Hepatic stellate cell (primary cell): ENCODE measurements at regions not wholly inside any gene's neighbourhood (a gene's known extent, or its start where the extent isn't known, plus 50 kb on each side); places are given as distances from the start of the nearest gene placed in this dataset.
"Not testable (repeated sequence)": the region's sequence is repeated elsewhere in the genome, so short reads cannot be mapped to it uniquely, and the experiment has no call there.

Experiments
- DNase-seq: peaks from one replicate; pipeline ENCODE4 v3.0.0; 2011; ENCODE audit warnings: low spot score

- DNase-seq = no peak
Observed at GRCh38 chr11:38006466-38006865, 1408.4 kb upstream of the RAG2 start.

DNA sequence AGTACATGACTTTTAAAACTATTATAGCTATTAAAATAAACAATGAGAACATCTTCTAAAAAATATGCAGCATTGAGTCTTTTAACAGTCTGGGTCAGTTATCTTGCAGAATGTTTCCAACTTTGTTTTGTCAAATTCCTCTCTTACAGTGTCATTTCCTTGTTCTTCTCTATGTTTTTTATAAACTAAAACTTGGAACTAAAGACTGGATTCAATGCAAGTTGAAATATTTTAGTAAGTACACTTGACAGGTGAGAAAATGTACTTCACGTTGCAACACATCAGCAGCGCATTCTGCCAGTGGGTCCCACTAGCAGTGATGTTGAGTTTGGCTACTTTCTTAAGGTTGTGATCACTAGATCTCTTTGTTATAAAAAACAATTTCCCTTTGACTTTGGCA lies 1407.6 kb upstream of the RAG2 start:
- DNase-seq = no peak

DNA sequence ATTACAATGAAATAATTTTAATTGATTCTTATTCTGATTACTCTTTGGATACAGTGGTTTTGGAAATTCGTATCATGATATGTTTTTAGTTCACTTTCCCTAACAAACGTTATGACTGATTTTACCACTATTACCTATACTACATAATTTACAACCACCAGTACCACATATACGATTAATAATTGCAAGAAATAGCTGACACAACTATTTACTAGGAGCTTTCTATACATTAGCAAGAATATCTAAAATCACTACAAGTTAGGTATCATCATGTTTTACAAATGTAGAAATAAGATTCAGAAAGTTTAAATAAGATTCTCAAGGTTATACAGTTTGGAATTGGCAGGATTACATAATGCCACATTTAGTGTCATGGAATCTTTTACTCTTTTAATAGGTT lies 1401.1 kb upstream of the RAG2 start:
- DNase-seq = no peak

DNA sequence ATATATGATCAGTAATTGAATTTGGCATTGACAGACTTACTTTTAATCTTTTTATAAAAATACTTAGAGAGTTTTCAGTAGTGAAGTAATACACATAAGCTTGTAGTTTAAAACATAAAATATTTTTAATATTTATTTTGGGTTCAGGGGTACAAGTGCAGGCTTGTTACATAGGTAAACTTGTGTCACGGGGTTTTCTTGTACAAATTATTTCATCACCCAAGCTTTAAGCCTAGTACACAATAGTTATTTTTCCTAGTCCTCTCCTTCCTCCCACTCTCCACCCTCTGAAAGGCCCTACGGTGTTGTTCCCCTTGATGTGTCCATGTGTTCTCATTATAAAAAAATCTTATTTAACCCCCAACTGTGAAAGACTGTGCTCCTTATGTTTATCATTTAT lies 1397.8 kb upstream of the RAG2 start:
- no peak for DNase-seq

DNA sequence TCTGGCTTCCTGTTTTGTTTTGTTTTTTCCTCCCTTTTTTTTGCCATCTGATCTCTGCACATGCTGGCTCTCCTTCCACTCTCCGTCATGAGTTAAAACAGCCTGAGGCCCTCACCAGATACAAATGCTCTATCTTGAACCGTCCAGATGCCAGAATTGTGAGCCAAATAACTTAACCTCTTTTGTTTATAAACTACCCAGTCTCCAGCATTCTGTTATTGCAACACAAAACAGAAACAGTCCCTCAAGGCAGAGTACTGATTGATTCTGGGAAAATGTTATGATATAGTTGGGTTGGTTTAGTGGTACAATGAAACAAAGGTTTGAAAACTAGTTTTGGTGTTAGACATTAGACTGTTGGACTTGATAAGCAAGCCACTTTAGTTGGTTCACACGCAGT lies 1390.0 kb upstream of the RAG2 start:
- DNase-seq = no peak

DNA sequence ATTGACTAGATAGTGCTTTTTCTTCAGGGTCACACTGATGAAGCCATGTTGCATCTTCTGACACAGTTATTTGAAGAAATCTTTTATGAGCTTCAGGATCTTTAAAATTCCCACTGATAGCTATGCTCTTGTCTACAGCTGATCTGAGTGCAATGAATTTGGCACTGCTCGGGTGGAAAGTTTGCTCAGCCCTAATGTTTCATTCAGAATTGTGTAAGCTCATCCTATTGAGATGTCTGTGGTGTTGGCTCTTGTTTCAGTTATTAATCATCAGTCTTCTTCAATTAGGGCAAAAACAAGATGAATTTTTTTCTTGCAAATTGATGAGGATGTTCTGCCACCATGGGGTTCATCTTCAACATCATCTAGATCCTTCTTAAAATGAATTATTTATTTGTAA lies 1387.0 kb upstream of the RAG2 start:
- no peak for DNase-seq

- no peak for DNase-seq
Observed at GRCh38 chr11:37978647-37979046, 1380.6 kb upstream of the RAG2 start.

DNA sequence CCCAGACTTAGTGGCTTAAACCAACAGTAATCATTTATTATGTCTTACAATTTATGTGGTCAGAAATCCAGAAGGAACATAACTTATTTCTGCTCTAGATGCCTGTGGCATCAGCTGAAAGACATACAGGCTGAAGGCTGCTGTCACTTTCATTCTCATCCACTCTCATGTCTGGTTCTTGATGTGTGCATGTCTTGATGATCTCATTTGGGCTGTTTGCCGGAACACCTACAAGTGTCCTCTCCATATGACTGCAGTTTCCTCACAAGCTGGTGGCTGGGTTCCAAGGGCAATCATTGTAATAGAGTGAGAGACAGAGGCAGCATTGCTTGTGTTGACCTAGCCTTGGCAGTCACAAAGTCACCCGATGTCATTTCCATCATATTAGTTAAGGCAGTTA lies 1375.9 kb upstream of the RAG2 start:
- DNase-seq = no peak

DNA sequence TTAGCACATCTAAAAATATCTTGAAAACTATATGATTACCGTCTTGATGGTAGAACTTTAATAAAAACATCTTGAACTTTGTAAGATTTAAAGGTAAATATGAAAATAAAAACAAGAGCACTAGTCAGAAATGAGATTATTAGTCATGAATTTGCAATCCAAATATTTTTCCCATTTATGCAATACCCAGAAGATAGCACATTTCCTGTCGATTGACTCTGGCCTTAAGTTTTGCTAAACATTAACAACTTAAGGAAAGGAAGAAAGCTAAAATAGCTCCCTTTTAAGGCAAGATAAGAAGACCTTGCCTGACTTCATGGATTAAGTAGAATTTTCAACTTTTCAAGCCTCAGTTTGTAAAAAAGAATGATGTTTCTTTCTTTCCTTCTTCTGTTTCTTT lies 1374.7 kb upstream of the RAG2 start:
- no peak for DNase-seq

DNA sequence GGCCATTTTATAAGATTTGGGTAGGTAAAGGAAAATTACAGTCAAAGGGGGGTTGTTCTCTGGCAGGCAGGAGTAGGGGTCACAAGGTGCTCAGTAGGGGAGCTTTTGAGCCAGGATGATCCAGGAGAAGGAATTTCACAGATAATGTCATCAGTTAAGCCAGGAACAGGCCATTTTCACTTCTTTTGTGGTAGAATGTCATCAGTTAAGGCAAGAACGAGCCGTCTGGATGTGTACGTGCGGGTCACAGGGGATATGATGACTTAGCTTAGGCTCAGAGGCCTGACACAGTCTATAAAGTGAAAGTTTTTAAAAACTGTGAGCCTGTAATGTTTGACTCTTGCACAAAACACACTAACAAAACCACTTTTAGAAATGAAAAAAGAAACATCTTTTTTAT lies 1371.3 kb upstream of the RAG2 start:
- DNase-seq = not testable (repeated sequence)

- DNase-seq = no peak
Observed at GRCh38 chr11:37968148-37968547, 1370.1 kb upstream of the RAG2 start.

DNA sequence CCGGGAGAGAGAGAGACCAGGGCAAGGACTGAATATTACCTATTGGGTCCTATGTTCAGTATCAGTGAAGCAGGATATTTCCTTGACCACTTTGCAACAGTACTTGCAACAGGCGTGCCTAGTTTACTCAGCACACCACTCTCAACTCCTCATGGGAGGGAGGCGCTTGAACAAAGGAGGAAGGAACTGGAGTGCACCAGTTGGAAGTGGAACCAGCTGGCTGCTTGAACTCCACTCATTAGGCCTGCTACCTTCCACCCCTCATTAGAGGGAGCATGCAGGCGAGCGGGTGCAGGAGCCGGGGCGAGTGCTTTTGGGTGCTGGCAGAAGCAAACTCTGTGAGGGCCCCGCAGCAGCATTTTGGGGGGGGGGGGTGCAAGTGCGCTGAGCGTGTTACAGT lies 1369.6 kb upstream of the RAG2 start:
- no peak for DNase-seq

DNA sequence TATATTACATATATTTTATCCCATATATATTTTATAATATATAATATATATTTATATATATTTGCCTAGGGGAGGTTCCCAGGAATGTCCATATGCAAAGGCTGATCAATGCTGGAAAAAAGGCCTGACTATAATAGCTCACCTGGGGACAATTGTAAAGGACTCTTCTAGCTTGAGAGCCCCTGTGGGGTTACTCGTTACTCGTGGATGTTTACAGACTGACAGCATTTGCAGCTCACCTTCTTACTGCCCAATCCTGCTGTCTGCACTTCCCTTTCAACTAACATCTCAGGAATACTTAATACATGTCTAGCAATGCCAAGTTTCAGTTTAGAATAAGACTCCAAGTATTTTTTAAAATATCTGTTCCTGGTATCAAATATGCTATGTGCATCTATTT lies 1365.4 kb upstream of the RAG2 start:
- no peak for DNase-seq

DNA sequence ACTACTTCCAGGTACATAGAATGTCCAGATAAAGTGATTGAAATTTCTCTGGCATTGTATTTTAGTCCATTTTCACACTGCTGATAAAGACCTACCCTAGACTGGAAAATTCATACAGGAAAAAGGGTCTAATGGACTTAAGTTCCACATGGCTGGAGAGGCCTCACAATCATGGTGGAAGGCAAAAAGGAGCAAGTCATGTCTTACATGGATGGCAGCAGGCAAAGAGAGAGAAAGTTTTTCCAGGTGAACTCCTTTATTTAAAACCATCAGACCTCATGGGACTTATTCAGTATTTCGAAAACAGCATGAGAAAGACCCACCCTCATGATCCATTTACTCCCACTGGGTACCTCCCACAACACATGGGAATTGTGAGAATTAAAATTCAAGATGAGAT lies 1359.7 kb upstream of the RAG2 start:
- DNase-seq = no peak

DNA sequence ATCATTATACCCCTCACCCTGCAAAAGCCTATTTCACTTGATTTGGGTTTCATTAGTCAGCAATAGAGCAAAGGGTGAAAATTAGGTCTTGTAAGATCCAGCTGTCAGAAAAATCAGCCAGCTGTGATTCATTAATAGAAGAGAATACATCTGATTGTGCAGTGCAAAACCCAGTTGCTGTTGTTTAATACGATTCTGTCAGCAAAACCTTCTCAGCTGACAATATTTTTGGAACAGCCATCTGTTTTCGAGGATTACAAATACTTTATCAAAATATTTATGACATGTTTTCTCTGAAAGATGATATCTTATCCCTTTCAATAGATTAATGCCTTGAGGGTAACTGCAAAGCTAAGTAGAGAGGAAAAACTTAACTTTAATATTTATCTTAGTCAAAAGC lies 1354.0 kb upstream of the RAG2 start:
- no peak for DNase-seq

DNA sequence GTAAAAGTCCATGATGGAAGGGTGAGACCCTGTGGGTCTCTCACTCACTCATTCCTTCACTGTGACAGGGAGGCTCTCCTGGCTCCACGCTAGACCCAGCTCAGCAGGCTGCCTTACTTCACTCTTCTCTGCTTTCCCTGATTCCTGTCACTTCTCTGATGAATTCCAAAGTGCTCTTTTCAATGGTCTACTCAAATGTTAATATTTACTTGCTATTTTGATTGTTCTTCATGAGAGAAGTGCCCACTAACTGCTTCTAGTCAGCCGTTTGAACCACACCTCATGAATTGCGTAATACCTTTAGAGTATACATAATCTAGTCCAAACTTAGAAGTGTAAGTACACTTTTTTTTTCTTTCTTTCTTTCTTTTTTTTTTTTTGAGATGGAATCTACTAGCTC lies 1350.2 kb upstream of the RAG2 start:
- DNase-seq = no peak

GRCh38 chr11:37947821-37948220 lies 1349.8 kb upstream of the RAG2 start:
- no peak for DNase-seq

- DNase-seq = no peak
Observed at GRCh38 chr11:37946155-37946766, 1348.2 kb upstream of the RAG2 start.

DNA sequence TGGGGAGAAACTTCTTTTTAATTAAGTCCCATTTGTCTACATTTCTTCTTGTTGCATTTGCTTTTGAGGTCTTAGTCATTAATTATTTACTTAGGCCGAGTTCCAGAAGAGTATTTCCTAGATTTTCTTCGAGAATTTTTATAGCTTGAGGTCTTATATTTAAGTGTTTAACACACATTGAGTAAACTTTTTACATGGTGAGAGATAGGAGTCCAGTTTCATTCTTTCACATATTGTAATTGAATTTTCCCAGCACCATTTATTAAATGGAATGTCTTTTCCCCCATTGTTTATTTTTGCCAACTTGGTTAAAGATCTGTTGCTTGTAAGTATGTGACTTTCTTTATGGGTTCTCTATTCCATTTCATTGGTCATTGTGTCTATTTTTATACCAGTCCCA lies 1344.0 kb upstream of the RAG2 start:
- no peak for DNase-seq

DNA sequence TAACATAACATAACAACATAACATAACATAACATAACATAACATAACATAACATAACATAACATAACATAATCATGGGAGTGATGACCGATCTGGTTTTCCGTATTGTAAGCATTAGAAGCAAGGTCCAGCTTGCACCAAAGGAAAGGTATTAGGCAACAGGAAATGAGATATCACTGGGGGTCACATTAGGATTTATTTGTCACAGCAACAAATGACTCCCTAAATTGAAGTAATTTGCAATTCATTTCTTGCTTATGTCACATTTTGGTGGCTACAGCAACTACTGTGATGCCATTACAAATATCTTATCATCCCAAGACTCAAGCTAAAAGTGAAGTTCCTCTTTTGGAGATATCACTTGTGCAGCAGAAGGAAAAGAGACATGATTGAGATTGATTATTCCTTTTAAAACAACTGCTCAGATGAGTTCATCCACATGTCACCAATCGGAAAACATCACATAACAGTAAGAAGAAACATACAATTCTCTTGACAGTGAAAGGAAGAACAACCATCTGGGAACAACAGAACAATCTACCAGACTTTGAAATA lies 1331.1 kb upstream of the RAG2 start:
- no peak for DNase-seq

GRCh38 chr11:37926772-37927171 lies 1328.7 kb upstream of the RAG2 start:
- DNase-seq = no peak

DNA sequence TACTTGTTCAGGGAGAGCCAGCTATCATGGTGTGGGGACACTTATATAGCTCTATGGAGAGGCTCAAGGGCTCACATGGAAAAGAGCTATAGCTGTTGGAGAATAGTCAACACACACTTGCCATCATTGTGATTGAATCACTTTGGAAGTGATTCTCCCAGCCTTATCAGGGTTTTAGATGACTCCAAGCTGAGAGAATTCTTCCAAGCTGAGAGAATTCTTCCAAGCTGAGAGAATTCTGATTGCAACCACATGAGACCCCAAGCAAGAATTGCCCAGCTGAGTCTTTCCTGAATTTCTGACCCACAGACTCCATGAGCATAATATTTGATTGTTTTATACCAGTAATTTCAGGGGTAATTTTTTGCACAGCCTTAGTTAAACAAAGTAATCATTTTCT lies 1318.3 kb upstream of the RAG2 start:
- no peak for DNase-seq

DNA sequence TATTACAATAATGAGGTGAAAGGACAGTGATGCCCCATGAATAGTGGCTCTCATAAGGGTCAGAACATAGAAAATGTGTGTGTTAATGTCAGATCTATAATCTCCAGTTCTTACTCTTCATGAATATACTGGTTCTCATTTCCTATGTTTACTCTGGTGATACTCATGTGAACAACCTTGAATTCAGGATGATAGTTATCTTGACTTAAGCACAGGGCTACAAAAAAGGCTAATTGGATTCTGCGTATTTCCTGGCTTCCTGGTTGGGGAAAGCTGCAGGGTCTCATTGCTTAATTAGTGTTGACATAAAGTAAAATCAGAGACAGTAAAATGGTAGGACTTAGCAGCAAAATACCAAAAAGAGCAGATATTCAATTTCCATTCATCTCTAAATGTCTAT lies 1316.8 kb upstream of the RAG2 start:
- DNase-seq = no peak

- DNase-seq = no peak
Observed at GRCh38 chr11:37908219-37908548, 1310.1 kb upstream of the RAG2 start.
